NCI-H345 treated with DMSO at 0.1 percent for 48 hours (cell line): ENCODE measurements at regions not wholly inside any gene's neighbourhood (a gene's known extent, or its start where the extent isn't known, plus 50 kb on each side); places are given as distances from the start of the nearest gene placed in this dataset.
"Not testable (repeated sequence)": the region's sequence is repeated elsewhere in the genome, so short reads cannot be mapped to it uniquely, and the experiment has no call there.

ENCODE experiments used
- DNase-seq: peaks from one replicate; lab custom pipeline; 2025; ENCODE audit not compliant: unreplicated experiment; lab: John Stamatoyannopoulos, UW

GRCh38 chr10:56298941-56299340, 62.1 kb downstream of the ZWINT start:
- DNase-seq, result no peak

GRCh38 chr10:56296618-56297017, 64.4 kb downstream of the ZWINT start:
- no peak for DNase-seq

- no peak for DNase-seq
Measured at GRCh38 chr10:56288403-56288802, 72.7 kb downstream of the ZWINT start.

GRCh38 chr10:56286096-56286495, 75.0 kb downstream of the ZWINT start:
- no peak for DNase-seq

- DNase-seq, result no peak
Measured at GRCh38 chr10:56279270-56279669, 81.8 kb downstream of the ZWINT start.

GRCh38 chr10:56269181-56269580, 91.9 kb downstream of the ZWINT start:
- no peak for DNase-seq

GRCh38 chr10:56266120-56266519, 94.9 kb downstream of the ZWINT start:
- DNase-seq, result no peak

GRCh38 chr10:56258991-56259390, 102.1 kb downstream of the ZWINT start:
- no peak for DNase-seq

GRCh38 chr10:56258378-56258777, 102.7 kb downstream of the ZWINT start:
- no peak for DNase-seq

- no peak for DNase-seq
Measured at GRCh38 chr10:56255298-56255697, 105.8 kb downstream of the ZWINT start.

- DNase-seq, result no peak
Measured at GRCh38 chr10:56240471-56240870, 120.6 kb downstream of the ZWINT start.

GRCh38 chr10:56231436-56231835, 129.6 kb downstream of the ZWINT start:
- no peak for DNase-seq

- no peak for DNase-seq
Measured at GRCh38 chr10:56222237-56222636, 138.8 kb downstream of the ZWINT start.

GRCh38 chr10:56212951-56213350, 148.1 kb downstream of the ZWINT start:
- DNase-seq, result no peak

GRCh38 chr10:56181607-56182006, 179.5 kb downstream of the ZWINT start:
- no peak for DNase-seq

GRCh38 chr10:56178210-56178609, 182.8 kb downstream of the ZWINT start:
- DNase-seq, result no peak

- DNase-seq, result not testable (repeated sequence)
Measured at GRCh38 chr10:56155091-56155513, 206.0 kb downstream of the ZWINT start.

- no peak for DNase-seq
Measured at GRCh38 chr10:56146806-56147205, 214.3 kb downstream of the ZWINT start.

- no peak for DNase-seq
Measured at GRCh38 chr10:56142092-56142728, 218.8 kb downstream of the ZWINT start.

GRCh38 chr10:56139405-56139804, 221.7 kb downstream of the ZWINT start:
- DNase-seq, result no peak

- DNase-seq, result no peak
Measured at GRCh38 chr10:56135828-56136227, 225.2 kb downstream of the ZWINT start.

GRCh38 chr10:56123247-56123646, 237.8 kb downstream of the ZWINT start:
- no peak for DNase-seq

- DNase-seq, result no peak
Measured at GRCh38 chr10:56116684-56117083, 244.4 kb downstream of the ZWINT start.
